ENCODE measurements at regions not wholly inside any gene's neighbourhood (a gene's known extent, or its start where the extent isn't known, plus 50 kb on each side); places are given as distances from the start of the nearest gene placed in this dataset.

DNA sequence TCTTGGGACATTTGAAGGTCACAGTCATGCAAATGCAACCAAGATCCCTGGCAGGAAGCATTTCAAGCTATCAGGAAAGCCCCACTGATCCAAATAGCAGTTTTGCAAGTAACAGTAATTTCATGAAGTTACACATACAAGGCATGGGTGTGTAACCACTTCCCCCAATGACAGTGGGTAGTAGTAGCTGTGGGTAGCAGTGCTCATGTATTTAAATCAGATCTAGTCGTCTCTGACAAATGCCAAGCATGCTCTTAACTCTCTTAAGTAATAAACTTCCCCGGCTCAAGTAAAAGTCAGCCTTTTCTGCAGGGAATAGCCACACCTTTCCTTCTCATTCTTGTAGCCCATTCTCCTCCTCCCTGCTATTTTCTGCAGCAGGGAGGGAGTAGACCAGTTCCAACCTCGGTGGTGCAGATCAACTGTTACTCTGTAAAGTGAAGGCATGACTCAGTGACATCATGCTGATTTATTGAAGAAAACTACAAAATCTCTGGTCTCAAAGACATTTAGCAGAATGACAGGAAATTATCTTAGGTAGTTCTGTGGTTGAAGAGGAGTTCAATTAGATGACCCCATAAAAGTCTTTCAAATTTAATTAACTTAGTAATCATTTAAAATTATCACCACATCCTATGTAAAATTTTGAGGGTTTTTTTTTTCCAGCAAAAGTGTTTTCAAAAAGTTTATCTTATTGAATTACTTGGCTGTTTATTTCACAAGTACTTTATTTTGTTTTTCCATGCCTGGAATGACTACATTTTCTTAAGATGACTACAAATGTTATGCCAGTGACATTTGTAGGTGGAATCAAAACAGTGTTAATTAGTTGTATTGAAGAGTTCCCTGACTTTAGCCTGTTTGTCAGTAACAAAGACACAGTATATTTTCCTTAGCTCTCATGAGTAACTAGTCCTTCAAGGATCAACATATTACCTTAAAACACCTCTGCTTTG lies 568.3 kb downstream of the INHBA start:
- TF ChIP-seq, protein P1, sequence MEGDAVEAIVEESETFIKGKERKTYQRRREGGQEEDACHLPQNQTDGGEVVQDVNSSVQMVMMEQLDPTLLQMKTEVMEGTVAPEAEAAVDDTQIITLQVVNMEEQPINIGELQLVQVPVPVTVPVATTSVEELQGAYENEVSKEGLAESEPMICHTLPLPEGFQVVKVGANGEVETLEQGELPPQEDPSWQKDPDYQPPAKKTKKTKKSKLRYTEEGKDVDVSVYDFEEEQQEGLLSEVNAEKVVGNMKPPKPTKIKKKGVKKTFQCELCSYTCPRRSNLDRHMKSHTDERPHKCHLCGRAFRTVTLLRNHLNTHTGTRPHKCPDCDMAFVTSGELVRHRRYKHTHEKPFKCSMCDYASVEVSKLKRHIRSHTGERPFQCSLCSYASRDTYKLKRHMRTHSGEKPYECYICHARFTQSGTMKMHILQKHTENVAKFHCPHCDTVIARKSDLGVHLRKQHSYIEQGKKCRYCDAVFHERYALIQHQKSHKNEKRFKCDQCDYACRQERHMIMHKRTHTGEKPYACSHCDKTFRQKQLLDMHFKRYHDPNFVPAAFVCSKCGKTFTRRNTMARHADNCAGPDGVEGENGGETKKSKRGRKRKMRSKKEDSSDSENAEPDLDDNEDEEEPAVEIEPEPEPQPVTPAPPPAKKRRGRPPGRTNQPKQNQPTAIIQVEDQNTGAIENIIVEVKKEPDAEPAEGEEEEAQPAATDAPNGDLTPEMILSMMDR (IDR thresholded peaks at IDR 0.05) = no peak
- no peak for TF ChIP-seq POLR2A (IDR thresholded peaks at IDR 0.05)
